ENCODE measurements at regions not wholly inside any gene's neighbourhood (a gene's known extent, or its start where the extent isn't known, plus 50 kb on each side); places are given as distances from the start of the nearest gene placed in this dataset.

- CTCF ChIA-PET, result interaction anchor here (1.1 kb wide), 1 partner anchor 78 kb away, joined by 3 read pairs; no protein-coding TSS in a partner anchor
- Histone ChIP-seq H3K4me2 (no peak overlapping the region), H3K4me1 (ENCODE audit: control insufficient read depth in 1 of 2, insufficient read depth in 2 of 2, low read depth in 1 of 2, low read length in 1 of 2) (no peaks in the 10 kb centered on the region), H3K79me2 (ENCODE audit: insufficient read depth) (no peaks in the 10 kb centered on the region), H4K20me1 (ENCODE audit: insufficient read depth) (no peaks in the 10 kb centered on the region), H3K27ac (ENCODE audit: low read depth in 2 of 2, low read length in 1 of 2) (no peak overlapping the region), H3K9ac (no peak overlapping the region), H3K4me3 (ENCODE audit: low read depth in 2 of 2, low read length in 1 of 2) (no peak overlapping the region), H3F3A (replicated peaks; ENCODE audit: insufficient read depth) (no peaks in the 10 kb centered on the region), H3K27me3 (ENCODE audit: insufficient read depth) (no peaks in the 10 kb centered on the region), H2AFZ (ENCODE audit: low read depth) (no peak overlapping the region), H3K9me3 (no peaks in the 10 kb centered on the region), H3K36me3 (replicated peaks in 1 of 2; ENCODE audit: control insufficient read depth in 1 of 2, insufficient read depth in 2 of 2, low read length in 1 of 2) (no peaks in the 10 kb centered on the region), H3K9me2 (no peaks in the 10 kb centered on the region)
- TF ChIP-seq MAX (IDR thresholded peaks at IDR 0.05; ENCODE audit: low read depth), result no peak
- WGBS (ENCODE audit: low lambda C conversion rate), result 39% methylated on average over 12 of the region's 12 CpGs
- POLR2A ChIA-PET, result no interaction called here
- DNase-seq, result no peak
Measured at GRCh38 chr20:6711951-6712649, 55.4 kb upstream of the BMP2 start.

- Histone ChIP-seq H3F3A (replicated peaks; ENCODE audit: insufficient read depth) (no peaks in the 10 kb centered on the region), H3K79me2 (ENCODE audit: insufficient read depth) (no peaks in the 10 kb centered on the region), H2AFZ (ENCODE audit: low read depth) (no peak overlapping the region), H3K27me3 (ENCODE audit: insufficient read depth) (no peaks in the 10 kb centered on the region), H3K4me1 (ENCODE audit: control insufficient read depth in 1 of 2, insufficient read depth in 2 of 2, low read depth in 1 of 2, low read length in 1 of 2) (0 out of 4 replicates have a peak, but pooled peaks cover 0 to 5% of the 10 kb centered on the region in 2 experiments), H3K27ac (ENCODE audit: low read depth in 2 of 2, low read length in 1 of 2) (no peak overlapping the region), H3K9me2 (no peaks in the 10 kb centered on the region), H3K4me3 (ENCODE audit: low read depth in 2 of 2, low read length in 1 of 2) (no peak overlapping the region), H3K4me2 (no peak overlapping the region), H3K36me3 (replicated peaks in 1 of 2; ENCODE audit: control insufficient read depth in 1 of 2, insufficient read depth in 2 of 2, low read length in 1 of 2) (no peaks in the 10 kb centered on the region), H4K20me1 (ENCODE audit: insufficient read depth) (no peaks in the 10 kb centered on the region), H3K9me3 (no peaks in the 10 kb centered on the region), H3K9ac (no peak overlapping the region)
- TF ChIP-seq FOXM1 (IDR thresholded peaks at IDR 0.05; ENCODE audit: low read depth) (no peak), PBX3 (IDR thresholded peaks at IDR 0.05) (no peak), CTCF (IDR thresholded peaks at IDR 0.05) (no peak), IRF3 (IDR thresholded peaks at IDR 0.05; ENCODE audit: low read depth, low read length) (no peak), SMC3 (IDR thresholded peaks at IDR 0.05; ENCODE audit: low read depth, low read length) (no peak), ZBTB33 (IDR thresholded peaks at IDR 0.05; ENCODE audit: borderline replicate concordance, low read depth) (no peak), FOXJ3 (CRISPR knock-in tag; IDR thresholded peaks at IDR 0.05) (no peak), JUND (IDR thresholded peaks at IDR 0.05) (no peak)
- no peak for DNase-seq
- WGBS (ENCODE audit: low lambda C conversion rate), result 20% methylated on average over 4 of the region's 4 CpGs
- ChIA-PET POLR2A (no interaction called here), CTCF (no interaction called here)
Measured at GRCh38 chr20:6709910-6710595, 57.4 kb upstream of the BMP2 start.

Data from SK-N-SH (cell line).